ENCODE measurements at regions not wholly inside any gene's neighbourhood (a gene's known extent, or its start where the extent isn't known, plus 50 kb on each side); places are given as distances from the start of the nearest gene placed in this dataset.
A peak's percentile ranks its signal among the peaks of the same experiment; 100 is the strongest.

GRCh38 chrX:69562904-69563578, 52.9 kb upstream of the EDA start:
- Histone ChIP-seq H3K36me3 (no peaks in the 10 kb centered on the region), H3K4me1 (no peaks in the 10 kb centered on the region), H3K9me3 (peaks cover 0 to 2% (median 0%) of the 10 kb centered on the region in 11 donors), H3K27ac (no peak overlapping the region), H3K27me3 (peaks cover 0 to 19% (median 0%) of the 10 kb centered on the region in 7 donors), H3K4me3 (no peak overlapping the region)
- ATAC-seq (peak in 2 of 8 donors; percentile 22 to 68), DNase-seq (no peak)
- 6 to 20% methylated on average over 1 of the region's 1 CpG for WGBS, 2 donors
- intact Hi-C loops (cut with DNase I), result no loop called here
- no peak for TF ChIP-seq CTCF (IDR thresholded peaks at IDR 0.05)

GRCh38 chrX:69564665-69565064, 51.2 kb upstream of the EDA start:
- no peaks in the 10 kb centered on the region for H3K4me1 ChIP-seq
- no peak for DNase-seq
- H3K36me3 ChIP-seq, result no peaks in the 10 kb centered on the region
- H3K27ac ChIP-seq, result no peak overlapping the region
- 75 to 92% methylated on average over 2 of the region's 2 CpGs for WGBS, 2 donors
- H3K9me3 ChIP-seq, result peaks cover 0 to 2% (median 0%) of the 10 kb centered on the region in 11 donors
- TF ChIP-seq CTCF (IDR thresholded peaks at IDR 0.05), result no peak
- peaks cover 0 to 35% (median 0%) of the 10 kb centered on the region in 7 donors for H3K27me3 ChIP-seq
- no peak overlapping the region for H3K4me3 ChIP-seq
- no peak for ATAC-seq
- intact Hi-C loops (cut with DNase I), result no loop called here

GRCh38 chrX:69565247-69565815, 50.6 kb upstream of the EDA start:
- ATAC-seq (no peak), DNase-seq (no peak)
- H3K9me3 ChIP-seq, result peaks cover 0 to 2% (median 0%) of the 10 kb centered on the region in 11 donors
- no peak for TF ChIP-seq CTCF (IDR thresholded peaks at IDR 0.05)
- WGBS, 2 donors, result 71 to 75% methylated on average over 3 of the region's 3 CpGs
- intact Hi-C loops (cut with DNase I), result no loop called here
- no peak overlapping the region for H3K4me3 ChIP-seq
- H3K4me1 ChIP-seq, result no peaks in the 10 kb centered on the region
- H3K27ac ChIP-seq, result no peak overlapping the region
- H3K27me3 ChIP-seq, result peaks cover 0 to 42% (median 0%) of the 10 kb centered on the region in 7 donors
- no peaks in the 10 kb centered on the region for H3K36me3 ChIP-seq
